Hepatocyte (in vitro differentiated cells): ENCODE measurements at regions not wholly inside any gene's neighbourhood (a gene's known extent, or its start where the extent isn't known, plus 50 kb on each side); places are given as distances from the start of the nearest gene placed in this dataset.

ENCODE experiments used
- DNase-seq: peaks from one replicate; pipeline ENCODE4 v3.0.0-alpha.2; 2016; ENCODE audit warnings: low spot score
- H2AFZ ChIP-seq: fragments of 200-600 bp; sonication (generic); 2 replicates; pipeline ENCODE4 v1.6.0; 2016; ENCODE audit warnings: antibody characterized with exemption, mild to moderate bottlenecking
- H3K27ac ChIP-seq: fragments of 200-600 bp; sonication (generic); 2 replicates; pipeline ENCODE4 v1.5.1; 2016; ENCODE audit warnings: mild to moderate bottlenecking
- H3K27me3 ChIP-seq: fragments of 200-600 bp; sonication (generic); 2 replicates; pipeline ENCODE4 v1.6.1; 2016
- H3K36me3 ChIP-seq: fragments of 200-600 bp; sonication (generic); replicated peaks from 2 replicates; pipeline ENCODE4 v1.5.1; 2016; ENCODE audit warnings: low read depth; ENCODE audit not compliant: insufficient read depth
- H3K4me1 ChIP-seq: fragments of 200-600 bp; sonication (generic); 2 replicates; pipeline ENCODE4 v1.5.1; 2016; ENCODE audit warnings: mild to moderate bottlenecking, moderate library complexity; ENCODE audit not compliant: insufficient read depth
- H3K4me2 ChIP-seq: fragments of 200-600 bp; sonication (generic); 2 replicates; pipeline ENCODE4 v1.6.0; 2016
- H3K4me3 ChIP-seq: fragments of 200-600 bp; sonication (generic); 2 replicates; pipeline ENCODE4 v1.5.1; 2016; ENCODE audit warnings: mild to moderate bottlenecking
- H3K79me2 ChIP-seq: fragments of 200-600 bp; sonication (generic); 2 replicates; pipeline ENCODE4 v1.6.0; 2017; ENCODE audit warnings: mild to moderate bottlenecking
- H3K9me2 ChIP-seq: fragments of 200-600 bp; sonication (generic); replicated peaks from 2 replicates; pipeline ENCODE4 v1.6.0; 2017; ENCODE audit warnings: mild to moderate bottlenecking; ENCODE audit not compliant: insufficient read depth
- H3K9me3 ChIP-seq: fragments of 200-600 bp; sonication (generic); 2 replicates; pipeline ENCODE4 v1.5.1; 2016; ENCODE audit warnings: low read depth, mild to moderate bottlenecking
- H4K20me1 ChIP-seq: fragments of 200-600 bp; sonication (generic); 2 replicates; pipeline ENCODE4 v1.6.0; 2016; ENCODE audit warnings: mild to moderate bottlenecking; ENCODE audit not compliant: insufficient read depth, poor library complexity, severe bottlenecking
- CTCF ChIP-seq: fragments of 200-600 bp; sonication (generic); IDR thresholded peaks from 2 replicates; pipeline ENCODE4 v1.5.1; 2016; ENCODE audit warnings: antibody characterized with exemption, mild to moderate bottlenecking; ENCODE audit not compliant: poor library complexity
- EZH2 ChIP-seq: fragments of 200-600 bp; sonication (generic); IDR thresholded peaks from 2 replicates; pipeline ENCODE4 v1.6.1; 2016; ENCODE audit warnings: antibody characterized with exemption, mild to moderate bottlenecking, borderline replicate concordance
- EZH2phosphoT487 ChIP-seq: fragments of 200-600 bp; sonication (generic); IDR thresholded peaks from one replicate; pipeline ENCODE4 v1.6.1; 2018; ENCODE audit warnings: antibody characterized with exemption, mild to moderate bottlenecking, low read depth, moderate library complexity; ENCODE audit not compliant: unreplicated experiment, severe bottlenecking
- WGBS: methylation state at CpG from one replicate; pipeline ENCODE4 v1.1.6; 2016; ENCODE audit warnings: low lambda C conversion rate; ENCODE audit errors: missing lambda C conversion rate; 5-methylcytosine and 5-hydroxymethylcytosine counted together

GRCh38 chr2:66899109-66899508 is 464.2 kb downstream of the MEIS1 start:
- Histone ChIP-seq H4K20me1 (no peaks in the 10 kb centered on the region), H3K36me3 (no peaks in the 10 kb centered on the region), H3K9me3 (no peaks in the 10 kb centered on the region), H3K9me2 (no peaks in the 10 kb centered on the region), H3K4me3 (no peak overlapping the region), H3K79me2 (no peaks in the 10 kb centered on the region), H3K4me1 (no peaks in the 10 kb centered on the region), H3K27ac (no peak overlapping the region), H3K27me3 (no peaks in the 10 kb centered on the region), H3K4me2 (no peak overlapping the region), H2AFZ (no peak overlapping the region)
- WGBS, result 55% methylated on average over 2 of the region's 2 CpGs
- no peak for DNase-seq
- no peak for TF ChIP-seq CTCF
- no peak for TF ChIP-seq EZH2phosphoT487
- TF ChIP-seq EZH2, result no peak

- H3K79me2 ChIP-seq, result no peaks in the 10 kb centered on the region
- no peaks in the 10 kb centered on the region for H4K20me1 ChIP-seq
- H3K27me3 ChIP-seq, result no peaks in the 10 kb centered on the region
- H3K4me1 ChIP-seq, result no peaks in the 10 kb centered on the region
- no peak overlapping the region for H2AFZ ChIP-seq
- no peaks in the 10 kb centered on the region for H3K36me3 ChIP-seq
- no peak overlapping the region for H3K4me2 ChIP-seq
- TF ChIP-seq EZH2 (no peak), CTCF (no peak), EZH2phosphoT487 (no peak)
- no peak overlapping the region for H3K4me3 ChIP-seq
- no peaks in the 10 kb centered on the region for H3K9me3 ChIP-seq
- H3K27ac ChIP-seq, result no peak overlapping the region
- no peaks in the 10 kb centered on the region for H3K9me2 ChIP-seq
- DNase-seq, result no peak
Measured at GRCh38 chr2:66899648-66900047, 464.7 kb downstream of the MEIS1 start.

- TF ChIP-seq EZH2phosphoT487 (no peak), EZH2 (no peak), CTCF (no peak)
- H4K20me1 ChIP-seq, result no peaks in the 10 kb centered on the region
- no peaks in the 10 kb centered on the region for H3K27me3 ChIP-seq
- H3K9me2 ChIP-seq, result no peaks in the 10 kb centered on the region
- H3K9me3 ChIP-seq, result no peaks in the 10 kb centered on the region
- H3K27ac ChIP-seq, result no peak overlapping the region
- no peaks in the 10 kb centered on the region for H3K79me2 ChIP-seq
- H3K4me1 ChIP-seq, result no peaks in the 10 kb centered on the region
- no peak overlapping the region for H2AFZ ChIP-seq
- DNase-seq, result no peak
- WGBS, result 87% methylated on average over 3 of the region's 3 CpGs
- H3K4me2 ChIP-seq, result no peak overlapping the region
- H3K36me3 ChIP-seq, result no peaks in the 10 kb centered on the region
- H3K4me3 ChIP-seq, result no peak overlapping the region
Measured at GRCh38 chr2:66901344-66901743, 466.4 kb downstream of the MEIS1 start.

GRCh38 chr2:66903183-66903582 is 468.3 kb downstream of the MEIS1 start:
- TF ChIP-seq EZH2 (no peak), EZH2phosphoT487 (no peak), CTCF (no peak)
- WGBS, result 50% methylated on average over 1 of the region's 1 CpG

More at GRCh38 chr2:66903183-66903582, 468.3 kb downstream of the MEIS1 start:
- H3K4me3 ChIP-seq, result no peak overlapping the region
- no peak overlapping the region for H3K4me2 ChIP-seq
- H3K4me1 ChIP-seq, result no peaks in the 10 kb centered on the region
- H3K79me2 ChIP-seq, result no peaks in the 10 kb centered on the region
- H3K9me3 ChIP-seq, result no peaks in the 10 kb centered on the region
- H3K27me3 ChIP-seq, result no peaks in the 10 kb centered on the region
- H4K20me1 ChIP-seq, result no peaks in the 10 kb centered on the region
- no peak for DNase-seq
- no peaks in the 10 kb centered on the region for H3K9me2 ChIP-seq
- H2AFZ ChIP-seq, result no peak overlapping the region
- H3K27ac ChIP-seq, result no peak overlapping the region
- H3K36me3 ChIP-seq, result no peaks in the 10 kb centered on the region
